Activated CD4-positive, alpha-beta memory T cell treated with anti-CD3 and anti-CD28 coated beads, Interleukin-2, amount 10 ng/mL, durations not matched to agents 7 days and 5 days (primary cell): ENCODE measurements at regions not wholly inside any gene's neighbourhood (a gene's known extent, or its start where the extent isn't known, plus 50 kb on each side); places are given as distances from the start of the nearest gene placed in this dataset.
"Not testable (repeated sequence)": the region's sequence is repeated elsewhere in the genome, so short reads cannot be mapped to it uniquely, and the experiment has no call there.

ENCODE experiments used
- CTCF ChIA-PET: fragments of 350-600 bp; sonication (Branson Sonifier 250); formaldehyde crosslinking; loops from one replicate; lab custom pipeline; 2021; ENCODE audit warnings: antibody characterized with exemption, inconsistent platforms; lab: Charles Lee
- POLR2A ChIA-PET: fragments of 350-600 bp; sonication (Branson Sonifier 250); formaldehyde crosslinking; loops from one replicate; lab custom pipeline; 2021; ENCODE audit warnings: antibody characterized with exemption; lab: Charles Lee
- DNase-seq: peaks from one replicate; pipeline ENCODE4 v3.0.0-alpha.2; 2020
- H3K27ac Mint-ChIP-seq: one replicate; pipeline ENCODE4 v1.8.0; 2021; ENCODE audit warnings: mild to moderate bottlenecking, mixed read lengths
- H3K27me3 Mint-ChIP-seq: one replicate; pipeline ENCODE4 v1.8.0; 2021; ENCODE audit warnings: mixed read lengths
- H3K36me3 Mint-ChIP-seq: one replicate; pipeline ENCODE4 v1.8.0; 2021; ENCODE audit warnings: low read depth, mixed read lengths
- H3K4me1 Mint-ChIP-seq: one replicate; pipeline ENCODE4 v1.8.0; 2021; ENCODE audit warnings: mixed read lengths
- H3K4me3 Mint-ChIP-seq: one replicate; pipeline ENCODE4 v1.8.0; 2021; ENCODE audit warnings: mild to moderate bottlenecking, mixed read lengths
- H3K9me3 Mint-ChIP-seq: one replicate; pipeline ENCODE4 v1.8.0; 2021; ENCODE audit warnings: mixed read lengths

GRCh38 chr10:122780391-122780790, 65.3 kb downstream of the CUZD1 start:
- Mint-ChIP-seq H3K36me3 (no peaks in the 10 kb centered on the region), H3K4me1 (no peaks in the 10 kb centered on the region), H3K9me3 (no peaks in the 10 kb centered on the region), H3K27me3 (peaks cover 6% of the 10 kb centered on the region), H3K4me3 (no peak overlapping the region), H3K27ac (no peak overlapping the region)
- ChIA-PET POLR2A (no interaction called here), CTCF (no interaction called here)
- no peak for DNase-seq

GRCh38 chr10:122779924-122780323, 65.7 kb downstream of the CUZD1 start:
- CTCF ChIA-PET = no interaction called here
- Mint-ChIP-seq H3K36me3 (no peaks in the 10 kb centered on the region), H3K4me1 (no peaks in the 10 kb centered on the region), H3K9me3 (no peaks in the 10 kb centered on the region), H3K4me3 (no peak overlapping the region), H3K27me3 (peaks cover 6% of the 10 kb centered on the region), H3K27ac (no peak overlapping the region)
- POLR2A ChIA-PET = no interaction called here
- no peak for DNase-seq

GRCh38 chr10:122777515-122778059, 68.1 kb downstream of the CUZD1 start:
- no peak overlapping the region for H3K27ac Mint-ChIP-seq
- H3K9me3 Mint-ChIP-seq = no peaks in the 10 kb centered on the region
- H3K4me1 Mint-ChIP-seq = no peaks in the 10 kb centered on the region
- peaks cover 6% of the 10 kb centered on the region for H3K27me3 Mint-ChIP-seq
- no peaks in the 10 kb centered on the region for H3K36me3 Mint-ChIP-seq
- no peak overlapping the region for H3K4me3 Mint-ChIP-seq
- no peak for DNase-seq
- CTCF ChIA-PET = no interaction called here
- POLR2A ChIA-PET = no interaction called here

GRCh38 chr10:122774231-122774630, 71.4 kb downstream of the CUZD1 start:
- no peak overlapping the region for H3K4me3 Mint-ChIP-seq
- no peak for DNase-seq
- POLR2A ChIA-PET = no interaction called here
- peaks cover 7% of the 10 kb centered on the region for H3K27me3 Mint-ChIP-seq
- no peaks in the 10 kb centered on the region for H3K36me3 Mint-ChIP-seq
- CTCF ChIA-PET = no interaction called here
- H3K27ac Mint-ChIP-seq = no peak overlapping the region
- no peaks in the 10 kb centered on the region for H3K9me3 Mint-ChIP-seq
- H3K4me1 Mint-ChIP-seq = no peaks in the 10 kb centered on the region

- H3K9me3 Mint-ChIP-seq, DNase-seq, POLR2A ChIA-PET, H3K4me3 Mint-ChIP-seq, CTCF ChIA-PET, H3K27me3 Mint-ChIP-seq, H3K4me1 Mint-ChIP-seq, H3K27ac Mint-ChIP-seq, H3K36me3 Mint-ChIP-seq: not testable (repeated sequence)
These were observed 71.8 kb upstream of the C10orf120 start for GRCh38 chr10:122771404-122771803.

GRCh38 chr10:122768389-122768745, 68.7 kb upstream of the C10orf120 start:
- Mint-ChIP-seq H3K4me1 (no peaks in the 10 kb centered on the region), H3K27me3 (peaks cover 7% of the 10 kb centered on the region), H3K27ac (no peak overlapping the region), H3K9me3 (no peaks in the 10 kb centered on the region), H3K4me3 (no peak overlapping the region), H3K36me3 (no peaks in the 10 kb centered on the region)
- no peak for DNase-seq
- CTCF ChIA-PET = no interaction called here
- POLR2A ChIA-PET = no interaction called here

GRCh38 chr10:122767621-122768388, 68.2 kb upstream of the C10orf120 start:
- ChIA-PET POLR2A (no interaction called here), CTCF (no interaction called here)
- Mint-ChIP-seq H3K9me3 (no peaks in the 10 kb centered on the region), H3K4me1 (no peaks in the 10 kb centered on the region), H3K4me3 (no peak overlapping the region), H3K27me3 (peaks cover 7% of the 10 kb centered on the region), H3K36me3 (no peaks in the 10 kb centered on the region), H3K27ac (no peak overlapping the region)
- no peak for DNase-seq

- CTCF ChIA-PET = interaction anchor here (0.6 kb wide), 1 partner anchor 22 kb away, joined by 3 read pairs; no protein-coding TSS in a partner anchor
These were observed 65.8 kb upstream of the C10orf120 start for GRCh38 chr10:122765412-122765811.

GRCh38 chr10:122756656-122757055, 57.0 kb upstream of the C10orf120 start:
- Mint-ChIP-seq H3K4me1 (no peaks in the 10 kb centered on the region), H3K27me3 (no peaks in the 10 kb centered on the region), H3K9me3 (peaks cover 3% of the 10 kb centered on the region), H3K27ac (no peak overlapping the region), H3K4me3 (no peak overlapping the region), H3K36me3 (no peaks in the 10 kb centered on the region)
- ChIA-PET POLR2A (no interaction called here), CTCF (no interaction called here)
- DNase-seq = no peak

More at GRCh38 chr10:122765412-122765811, 65.8 kb upstream of the C10orf120 start:
- POLR2A ChIA-PET = no interaction called here
- Mint-ChIP-seq H3K4me3 (no peak overlapping the region), H3K27ac (no peak overlapping the region), H3K4me1 (no peaks in the 10 kb centered on the region), H3K36me3 (no peaks in the 10 kb centered on the region), H3K9me3 (no peaks in the 10 kb centered on the region), H3K27me3 (peaks cover 4% of the 10 kb centered on the region)
- DNase-seq = no peak

GRCh38 chr10:122754491-122755235, 55.0 kb upstream of the C10orf120 start:
- Mint-ChIP-seq H3K27ac (no peak overlapping the region), H3K4me3 (no peak overlapping the region), H3K4me1 (no peaks in the 10 kb centered on the region), H3K9me3 (peaks cover 3% of the 10 kb centered on the region), H3K36me3 (no peaks in the 10 kb centered on the region), H3K27me3 (no peaks in the 10 kb centered on the region)
- ChIA-PET CTCF (no interaction called here), POLR2A (no interaction called here)
- DNase-seq = no peak

- DNase-seq = no peak
- Mint-ChIP-seq H3K27ac (no peak overlapping the region), H3K4me3 (no peak overlapping the region), H3K9me3 (no peaks in the 10 kb centered on the region), H3K36me3 (no peaks in the 10 kb centered on the region), H3K4me1 (no peaks in the 10 kb centered on the region), H3K27me3 (peaks cover 6% of the 10 kb centered on the region)
- POLR2A ChIA-PET = no interaction called here
- CTCF ChIA-PET = no interaction called here
These were observed 50.2 kb upstream of the C10orf120 start for GRCh38 chr10:122749886-122750285.
